HEK293 (cell line): ENCODE measurements at regions not wholly inside any gene's neighbourhood (a gene's known extent, or its start where the extent isn't known, plus 50 kb on each side); places are given as distances from the start of the nearest gene placed in this dataset.

Source experiments
- CTCF ChIA-PET: fragments of 350-600 bp; formaldehyde crosslinking; extraction: SDS; loops from one replicate; lab custom pipeline; 2021; ENCODE audit warnings: antibody characterized with exemption; lab: Yijun Ruan, JAX
- POLR2A ChIA-PET: fragments of 300-600 bp; formaldehyde crosslinking; extraction: SDS; loops from one replicate; lab custom pipeline; 2020; ENCODE audit warnings: antibody characterized with exemption, inconsistent platforms; lab: Yijun Ruan, JAX
- H3K27ac ChIP-seq: fragments of 200-500 bp; sonication (Bioruptor generic); 2 replicates; pipeline ENCODE4 v1.5.1; 2014; ENCODE audit warnings: low read depth, low read length, control low read depth, inconsistent platforms; ENCODE audit errors: extremely low read depth
- H3K36me3 ChIP-seq, 2 experiments: fragments of 200-500 bp in 1 of 2; sonication (Bioruptor generic) in 1 of 2; 1 replicate in 1 of 2; 2 replicates in 1 of 2; pipeline ENCODE4 v1.5.1; 2014 to 2017; ENCODE audit warnings: inconsistent platforms in 2 of 2, low read length in 2 of 2; ENCODE audit not compliant: control insufficient read depth in 2 of 2, insufficient read depth in 1 of 2
- H3K4me1 ChIP-seq: fragments of 200-500 bp; sonication (Bioruptor generic); 2 replicates; pipeline ENCODE4 v1.5.1; 2014; ENCODE audit warnings: mild to moderate bottlenecking, low read length, inconsistent platforms; ENCODE audit not compliant: control insufficient read depth, insufficient read depth
- H3K4me3 ChIP-seq: 2 replicates; pipeline ENCODE4 v1.5.1; 2011; ENCODE audit warnings: low read depth, mild to moderate bottlenecking, control low read depth, low read length, moderate library complexity
- H3K9me3 ChIP-seq: fragments of 200-500 bp; sonication (Bioruptor generic); 2 replicates; pipeline ENCODE4 v1.5.1; 2014; ENCODE audit warnings: low read depth, low read length, inconsistent platforms; ENCODE audit not compliant: control insufficient read depth, insufficient read depth
- HOXA7 ChIP-seq: sonication (generic); formaldehyde crosslinking; IDR thresholded peaks from 2 replicates; pipeline ENCODE4 v1.8.1; 2022; ENCODE audit warnings: missing genetic modification reagents, borderline replicate concordance
- MEIS1 ChIP-seq: sonication (generic); formaldehyde crosslinking; IDR thresholded peaks from 2 replicates; pipeline ENCODE4 v1.8.1; 2022; ENCODE audit warnings: missing genetic modification reagents, mild to moderate bottlenecking, borderline replicate concordance
- OSR2 ChIP-seq: fragments of 450-650 bp; formaldehyde crosslinking; IDR thresholded peaks from 2 replicates; pipeline ENCODE4 v1.5.1; 2016; ENCODE audit warnings: missing biosample characterization, missing genetic modification characterization
- SP7 ChIP-seq: fragments of 450-650 bp; formaldehyde crosslinking; IDR thresholded peaks from 2 replicates; pipeline ENCODE4 v1.5.1; 2016; ENCODE audit warnings: missing biosample characterization, missing genetic modification characterization
- ZFP69B ChIP-seq: fragments of 450-650 bp; formaldehyde crosslinking; IDR thresholded peaks from 2 replicates; pipeline ENCODE4 v1.5.1; 2016; ENCODE audit warnings: missing biosample characterization, missing genetic modification characterization
- ZNF112 ChIP-seq: fragments of 450-650 bp; formaldehyde crosslinking; IDR thresholded peaks from 2 replicates; pipeline ENCODE4 v1.5.0; 2017; ENCODE audit warnings: missing biosample characterization, missing genetic modification characterization
- ZNF280D ChIP-seq: fragments of 450-650 bp; formaldehyde crosslinking; IDR thresholded peaks from 2 replicates; pipeline ENCODE4 v1.5.1; 2016; ENCODE audit warnings: missing biosample characterization, missing genetic modification characterization
- ZNF362 ChIP-seq: fragments of 450-650 bp; formaldehyde crosslinking; IDR thresholded peaks from 2 replicates; pipeline ENCODE4 v1.5.1; 2016; ENCODE audit warnings: missing biosample characterization, missing genetic modification characterization
- ZNF391 ChIP-seq: fragments of 450-650 bp; formaldehyde crosslinking; IDR thresholded peaks from 2 replicates; pipeline ENCODE4 v1.5.1; 2016; ENCODE audit warnings: low read depth, missing biosample characterization, missing genetic modification characterization, borderline replicate concordance
- ZNF549 ChIP-seq: fragments of 450-650 bp; IDR thresholded peaks from 2 replicates; pipeline ENCODE4 v1.5.1; 2018; ENCODE audit warnings: missing biosample characterization, missing genetic modification characterization, mild to moderate bottlenecking, inconsistent platforms, moderate library complexity
- ZNF701 ChIP-seq: fragments of 450-650 bp; formaldehyde crosslinking; IDR thresholded peaks from 2 replicates; pipeline ENCODE4 v1.5.1; 2016; ENCODE audit warnings: missing biosample characterization, missing genetic modification characterization
- ZNF768 ChIP-seq: fragments of 450-650 bp; formaldehyde crosslinking; IDR thresholded peaks from 2 replicates; pipeline ENCODE4 v1.5.1; 2018; ENCODE audit warnings: missing biosample characterization, mild to moderate bottlenecking, missing genetic modification characterization
- ZSCAN30 ChIP-seq: fragments of 450-650 bp; IDR thresholded peaks from 2 replicates; pipeline ENCODE4 v1.5.1; 2018; ENCODE audit warnings: missing biosample characterization, mild to moderate bottlenecking, missing genetic modification characterization, moderate library complexity
- ZSCAN4 ChIP-seq: fragments of 450-650 bp; formaldehyde crosslinking; IDR thresholded peaks from 2 replicates; pipeline ENCODE4 v1.5.1; 2017; ENCODE audit warnings: missing biosample characterization, missing genetic modification characterization
- TF ChIP-seq, protein P1 (sequence below): fragments of 450-650 bp; formaldehyde crosslinking; IDR thresholded peaks from 2 replicates; pipeline ENCODE4 v1.5.1; 2016; ENCODE audit warnings: missing biosample characterization, missing genetic modification characterization
- TF ChIP-seq, protein P2 (sequence below): fragments of 450-650 bp; formaldehyde crosslinking; IDR thresholded peaks from 2 replicates; pipeline ENCODE4; 2016; ENCODE audit warnings: missing biosample characterization, missing genetic modification characterization

DNA sequence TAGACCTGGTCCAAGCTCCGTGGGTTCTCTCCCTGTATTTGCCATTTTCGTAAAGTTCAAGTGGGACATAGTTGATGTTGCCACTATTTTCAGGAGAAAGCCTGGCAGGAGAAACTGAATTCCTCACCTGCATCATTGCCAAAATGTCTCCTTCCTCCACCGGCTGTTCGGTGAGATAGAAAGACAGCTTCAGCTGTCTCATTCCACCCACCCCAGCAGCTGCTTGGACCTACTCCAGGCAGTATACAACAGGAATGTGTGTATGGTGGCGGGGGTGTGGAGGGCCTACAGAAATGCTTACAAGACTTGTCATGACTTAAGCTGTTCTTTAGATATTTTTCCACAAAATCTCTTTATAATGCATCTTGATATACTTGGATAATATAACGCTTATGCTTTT is 132.7 kb upstream of the RAP2B start:
- no peaks in the 10 kb centered on the region for H3K4me1 ChIP-seq
- no peaks in the 10 kb centered on the region for H3K36me3 ChIP-seq
- H3K4me3 ChIP-seq, result no peak overlapping the region
- CTCF ChIA-PET, result interaction anchor here (0.5 to 0.8 kb wide), 2 partner anchors 939 to 942 kb away, joined by 3 read pairs; no protein-coding TSS in a partner anchor
- no peak overlapping the region for H3K27ac ChIP-seq
- TF ChIP-seq ZNF280D (tag by site-specific recombination), result no peak
- no peak for TF ChIP-seq ZSCAN4 (tag by site-specific recombination)
- no peak for TF ChIP-seq ZNF549 (tag by site-specific recombination)
- no peak for TF ChIP-seq ZFP69B (tag by site-specific recombination)
- TF ChIP-seq ZSCAN30 (tag by site-specific recombination), result no peak
- TF ChIP-seq OSR2 (tag by site-specific recombination), result no peak
- TF ChIP-seq, all 188 proteins: peak for 0
- POLR2A ChIA-PET, result no interaction called here
- H3K9me3 ChIP-seq, result no peaks in the 10 kb centered on the region

GRCh38 chr3:153032891-153033290 is 129.1 kb upstream of the RAP2B start:
- no peak overlapping the region for H3K27ac ChIP-seq
- H3K4me1 ChIP-seq, result no peaks in the 10 kb centered on the region
- ChIA-PET POLR2A (no interaction called here), CTCF (interaction anchor here (0.5 kb wide), 1 partner anchor 242 kb away, joined by 3 read pairs; no protein-coding TSS in a partner anchor)
- H3K4me3 ChIP-seq, result no peak overlapping the region
- H3K9me3 ChIP-seq, result no peaks in the 10 kb centered on the region
- TF ChIP-seq SP7 (no peak), ZNF768 (no peak), MEIS1 (CRISPR knock-in tag) (no peak), HOXA7 (no peak), ZNF362 (tag by site-specific recombination) (no peak), ZNF391 (tag by site-specific recombination) (no peak), ZNF701 (tag by site-specific recombination) (no peak), ZNF112 (no peak)
- TF ChIP-seq, protein P1, sequence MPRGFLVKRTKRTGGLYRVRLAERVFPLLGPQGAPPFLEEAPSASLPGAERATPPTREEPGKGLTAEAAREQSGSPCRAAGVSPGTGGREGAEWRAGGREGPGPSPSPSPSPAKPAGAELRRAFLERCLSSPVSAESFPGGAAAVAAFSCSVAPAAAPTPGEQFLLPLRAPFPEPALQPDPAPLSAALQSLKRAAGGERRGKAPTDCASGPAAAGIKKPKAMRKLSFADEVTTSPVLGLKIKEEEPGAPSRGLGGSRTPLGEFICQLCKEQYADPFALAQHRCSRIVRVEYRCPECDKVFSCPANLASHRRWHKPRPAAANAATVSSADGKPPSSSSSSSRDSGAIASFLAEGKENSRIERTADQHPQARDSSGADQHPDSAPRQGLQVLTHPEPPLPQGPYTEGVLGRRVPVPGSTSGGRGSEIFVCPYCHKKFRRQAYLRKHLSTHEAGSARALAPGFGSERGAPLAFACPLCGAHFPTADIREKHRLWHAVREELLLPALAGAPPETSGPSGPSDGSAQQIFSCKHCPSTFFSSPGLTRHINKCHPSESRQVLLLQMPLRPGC (tag by site-specific recombination), result no peak
- TF ChIP-seq, protein P2, sequence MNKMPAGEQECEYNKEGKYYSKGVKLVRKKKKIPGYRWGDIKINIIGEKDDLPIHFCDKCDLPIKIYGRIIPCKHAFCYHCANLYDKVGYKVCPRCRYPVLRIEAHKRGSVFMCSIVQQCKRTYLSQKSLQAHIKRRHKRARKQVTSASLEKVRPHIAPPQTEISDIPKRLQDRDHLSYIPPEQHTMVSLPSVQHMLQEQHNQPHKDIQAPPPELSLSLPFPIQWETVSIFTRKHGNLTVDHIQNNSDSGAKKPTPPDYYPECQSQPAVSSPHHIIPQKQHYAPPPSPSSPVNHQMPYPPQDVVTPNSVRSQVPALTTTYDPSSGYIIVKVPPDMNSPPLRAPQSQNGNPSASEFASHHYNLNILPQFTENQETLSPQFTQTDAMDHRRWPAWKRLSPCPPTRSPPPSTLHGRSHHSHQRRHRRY, result no peak
- no peaks in the 10 kb centered on the region for H3K36me3 ChIP-seq
